GM12875 (cell line): ENCODE measurements at regions not wholly inside any gene's neighbourhood (a gene's known extent, or its start where the extent isn't known, plus 50 kb on each side); places are given as distances from the start of the nearest gene placed in this dataset.

Experiments
- H3K4me3 ChIP-seq: one replicate; pipeline ENCODE4 v1.5.1; 2011; ENCODE audit warnings: low read depth, low read length, control low read depth
- TF ChIP-seq, protein P1 (sequence below): IDR thresholded peaks from 2 replicates; pipeline ENCODE4 v1.5.1; 2011; ENCODE audit warnings: low read depth, mild to moderate bottlenecking, control low read depth, inconsistent platforms, low read length, moderate library complexity, borderline replicate concordance; ENCODE audit not compliant: insufficient read depth

DNA sequence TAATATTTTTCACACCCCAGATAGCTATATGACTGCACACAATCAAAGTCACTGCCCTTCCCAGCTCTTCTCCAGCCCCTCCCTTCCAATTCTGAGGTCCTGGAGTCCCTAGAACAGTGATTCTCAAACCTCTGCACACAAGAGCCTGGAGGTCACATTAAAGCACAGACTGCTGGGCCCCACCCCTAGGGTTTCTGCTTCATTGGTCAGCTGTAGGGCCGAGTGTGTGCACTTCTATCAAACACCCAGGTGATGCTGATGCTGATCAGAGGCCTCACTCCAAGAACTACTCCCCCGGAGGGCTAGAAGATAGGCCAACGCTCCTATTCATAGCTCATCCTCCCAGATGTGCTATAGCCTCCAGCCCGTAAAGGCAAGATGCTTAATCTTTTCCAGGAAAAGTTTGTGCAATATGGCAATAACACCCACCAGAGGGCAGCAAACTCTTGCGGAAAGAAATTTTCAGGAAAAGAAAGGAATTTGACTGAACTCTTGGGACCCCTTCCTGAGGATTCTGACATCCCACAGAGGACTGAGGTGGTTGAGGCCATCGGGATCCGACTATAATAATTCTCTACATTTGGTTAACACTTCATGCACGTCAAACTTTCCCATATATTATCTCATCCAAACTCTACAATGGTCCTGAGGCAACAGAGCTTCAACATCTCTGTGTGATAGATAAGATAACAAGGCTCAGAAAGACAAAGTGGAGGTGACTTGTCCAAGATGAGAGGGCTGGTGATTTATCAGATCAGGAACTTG lies 194.2 kb upstream of the PKDCC start:
- TF ChIP-seq, protein P1, sequence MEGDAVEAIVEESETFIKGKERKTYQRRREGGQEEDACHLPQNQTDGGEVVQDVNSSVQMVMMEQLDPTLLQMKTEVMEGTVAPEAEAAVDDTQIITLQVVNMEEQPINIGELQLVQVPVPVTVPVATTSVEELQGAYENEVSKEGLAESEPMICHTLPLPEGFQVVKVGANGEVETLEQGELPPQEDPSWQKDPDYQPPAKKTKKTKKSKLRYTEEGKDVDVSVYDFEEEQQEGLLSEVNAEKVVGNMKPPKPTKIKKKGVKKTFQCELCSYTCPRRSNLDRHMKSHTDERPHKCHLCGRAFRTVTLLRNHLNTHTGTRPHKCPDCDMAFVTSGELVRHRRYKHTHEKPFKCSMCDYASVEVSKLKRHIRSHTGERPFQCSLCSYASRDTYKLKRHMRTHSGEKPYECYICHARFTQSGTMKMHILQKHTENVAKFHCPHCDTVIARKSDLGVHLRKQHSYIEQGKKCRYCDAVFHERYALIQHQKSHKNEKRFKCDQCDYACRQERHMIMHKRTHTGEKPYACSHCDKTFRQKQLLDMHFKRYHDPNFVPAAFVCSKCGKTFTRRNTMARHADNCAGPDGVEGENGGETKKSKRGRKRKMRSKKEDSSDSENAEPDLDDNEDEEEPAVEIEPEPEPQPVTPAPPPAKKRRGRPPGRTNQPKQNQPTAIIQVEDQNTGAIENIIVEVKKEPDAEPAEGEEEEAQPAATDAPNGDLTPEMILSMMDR = peak; percentile 31; the same call in 1 of the 2 replicates
- H3K4me3 ChIP-seq = no peak overlapping the region

GRCh38 chr2:41854227-41854626 lies 193.6 kb upstream of the PKDCC start:
- TF ChIP-seq, protein P1 = no peak
- H3K4me3 ChIP-seq = no peak overlapping the region

DNA sequence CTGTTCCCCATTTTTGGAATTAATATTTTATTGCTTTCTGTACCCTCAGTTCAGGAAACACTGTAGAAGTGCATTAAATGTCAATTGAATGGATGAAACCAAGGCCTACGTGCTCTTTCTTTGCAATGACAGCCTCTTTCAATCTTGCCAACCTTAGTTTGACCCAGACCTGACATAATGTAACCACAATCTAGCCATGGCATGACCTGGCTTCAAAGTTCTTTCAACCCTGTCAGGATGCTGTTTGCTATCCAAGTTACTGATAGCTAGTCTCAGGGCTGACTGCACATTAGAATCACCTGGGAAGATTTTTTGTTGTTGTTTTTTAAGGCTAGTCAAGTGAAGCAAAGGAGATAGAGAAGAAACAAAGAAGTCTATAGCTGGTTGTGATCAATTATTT lies 190.9 kb upstream of the PKDCC start:
- TF ChIP-seq, protein P1 = no peak
- H3K4me3 ChIP-seq = no peak overlapping the region

DNA sequence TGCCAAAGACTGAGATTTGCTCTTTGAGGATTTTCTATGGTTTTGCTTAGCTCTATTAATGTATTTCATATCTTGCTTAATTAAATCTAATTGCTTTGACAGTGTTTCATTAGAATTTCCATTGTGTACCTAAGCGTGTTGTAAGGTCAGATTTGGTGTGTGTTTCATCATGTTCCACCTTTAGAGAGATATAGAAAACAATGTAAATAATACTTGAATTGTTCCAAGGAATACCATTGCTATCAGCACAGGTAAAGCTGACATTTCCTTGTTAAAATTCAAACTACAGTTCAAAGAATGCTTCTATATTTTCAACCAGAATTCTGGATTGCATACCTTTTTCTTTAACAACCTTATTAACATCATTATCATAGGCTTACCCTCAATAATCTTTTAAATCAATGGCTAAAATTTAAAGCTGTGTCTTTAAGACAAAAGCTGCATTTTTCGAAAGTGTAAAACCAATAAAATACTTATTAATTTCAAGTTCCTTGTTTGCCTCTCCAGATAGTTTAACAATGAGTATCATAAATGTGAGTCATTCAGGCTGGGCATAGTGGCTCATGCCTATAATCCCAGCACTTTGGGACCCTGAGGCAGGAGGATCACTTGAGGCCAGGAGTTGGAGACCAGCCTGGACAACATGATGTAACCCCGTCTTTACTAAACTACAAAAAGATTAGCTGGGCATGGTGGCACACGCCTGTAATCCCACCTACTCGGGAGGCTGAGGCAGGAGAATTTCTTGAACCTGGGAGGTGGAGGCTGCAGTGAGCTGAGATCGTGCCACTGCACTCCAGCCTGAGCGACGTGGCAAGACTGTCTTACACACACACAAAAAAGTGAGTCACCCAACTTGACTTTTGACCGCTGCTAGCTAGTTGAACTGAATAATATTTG lies 188.0 kb upstream of the PKDCC start:
- H3K4me3 ChIP-seq = no peak overlapping the region
- TF ChIP-seq, protein P1 = no peak

DNA sequence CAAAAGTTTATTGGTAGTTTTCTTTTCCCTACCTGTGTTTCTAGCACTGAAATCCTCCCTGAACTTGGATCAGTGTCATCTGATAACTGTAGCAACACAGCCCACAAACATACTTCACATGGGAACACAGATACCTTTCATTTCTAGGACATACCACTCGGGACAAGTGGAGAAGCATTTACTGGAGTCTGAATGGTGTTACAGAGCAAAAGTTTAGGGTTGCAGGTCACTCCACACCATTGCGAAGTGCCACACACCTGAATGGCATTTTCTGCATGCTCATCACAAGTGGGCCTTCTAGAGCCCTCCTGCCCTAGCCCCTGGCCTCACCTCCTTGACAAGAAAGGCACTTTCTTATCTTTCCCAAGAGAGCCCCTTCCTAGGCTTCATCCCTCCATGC lies 184.8 kb upstream of the PKDCC start:
- TF ChIP-seq, protein P1 = no peak
- no peak overlapping the region for H3K4me3 ChIP-seq

GRCh38 chr2:41865263-41865662 lies 182.6 kb upstream of the PKDCC start:
- H3K4me3 ChIP-seq = no peak overlapping the region
- TF ChIP-seq, protein P1 = no peak
